H9 (cell line): ENCODE measurements at regions not wholly inside any gene's neighbourhood (a gene's known extent, or its start where the extent isn't known, plus 50 kb on each side); places are given as distances from the start of the nearest gene placed in this dataset.

Experiments
- DNase-seq: peaks from one replicate; pipeline ENCODE4 v3.0.0-alpha.2; 2017
- H2AFZ ChIP-seq: one replicate; pipeline ENCODE4 v1.6.1; 2013; ENCODE audit warnings: mild to moderate bottlenecking, low read length, control low read depth, moderate library complexity
- H2AK5ac ChIP-seq: 2 replicates; pipeline ENCODE4 v1.6.1; 2013; ENCODE audit warnings: low read length, control low read depth, mixed read lengths; ENCODE audit not compliant: insufficient read length
- H2BK120ac ChIP-seq: one replicate; pipeline ENCODE4 v1.6.1; 2013; ENCODE audit warnings: low read depth, mild to moderate bottlenecking, low read length, control low read depth, inconsistent platforms; ENCODE audit not compliant: poor library complexity, severe bottlenecking
- H2BK12ac ChIP-seq: 2 replicates; pipeline ENCODE4 v1.6.1; 2013; ENCODE audit warnings: low read length, control low read depth, mixed read lengths, low read depth; ENCODE audit not compliant: insufficient read length
- H2BK15ac ChIP-seq: 2 replicates; pipeline ENCODE4 v1.6.1; 2013; ENCODE audit warnings: low read depth, low read length, control low read depth
- H2BK20ac ChIP-seq: one replicate; pipeline ENCODE4 v1.6.1; 2013; ENCODE audit warnings: low read depth, mild to moderate bottlenecking, low read length, control low read depth, inconsistent platforms; ENCODE audit not compliant: poor library complexity, severe bottlenecking
- H2BK5ac ChIP-seq: 2 replicates; pipeline ENCODE4 v1.6.1; 2013; ENCODE audit warnings: low read length, control low read depth, mixed read lengths; ENCODE audit not compliant: insufficient read length
- H3K14ac ChIP-seq: 2 replicates; pipeline ENCODE4 v1.6.1; 2013; ENCODE audit warnings: low read length, control low read depth; ENCODE audit not compliant: insufficient read depth
- H3K18ac ChIP-seq: 2 replicates; pipeline ENCODE4 v1.6.1; 2013; ENCODE audit warnings: low read depth, mild to moderate bottlenecking, mixed read lengths, low read length, control low read depth; ENCODE audit not compliant: insufficient read length
- H3K23ac ChIP-seq: 2 replicates; pipeline ENCODE4 v1.6.1; 2013; ENCODE audit warnings: low read length, control low read depth, mixed read lengths, low read depth; ENCODE audit not compliant: insufficient read length
- H3K23me2 ChIP-seq: 2 replicates; pipeline ENCODE4 v1.6.1; 2013; ENCODE audit warnings: low read depth, mild to moderate bottlenecking, mixed read lengths, low read length, control low read depth; ENCODE audit not compliant: insufficient read length, poor library complexity, severe bottlenecking
- H3K27ac ChIP-seq: 2 replicates; pipeline ENCODE4 v1.5.1; 2013; ENCODE audit warnings: low read length, control low read depth, mixed read lengths, low read depth; ENCODE audit not compliant: insufficient read length
- H3K27me3 ChIP-seq: 2 replicates; pipeline ENCODE4 v1.6.1; 2013; ENCODE audit warnings: low read length, control low read depth, inconsistent platforms; ENCODE audit not compliant: insufficient read depth
- H3K4ac ChIP-seq: 2 replicates; pipeline ENCODE4 v1.6.1; 2013; ENCODE audit warnings: low read depth, mild to moderate bottlenecking, control low read depth, inconsistent platforms, low read length, moderate library complexity
- H3K4me1 ChIP-seq: 2 replicates; pipeline ENCODE4 v1.6.1; 2013; ENCODE audit warnings: low read length, control low read depth, inconsistent platforms; ENCODE audit not compliant: insufficient read depth
- H3K4me2 ChIP-seq: 2 replicates; pipeline ENCODE4 v1.6.1; 2013; ENCODE audit warnings: low read length, control low read depth, mixed read lengths; ENCODE audit not compliant: insufficient read length, insufficient read depth
- H3K56ac ChIP-seq: 2 replicates; pipeline ENCODE4 v1.6.1; 2013; ENCODE audit warnings: low read depth, mild to moderate bottlenecking, mixed read lengths, low read length, control low read depth; ENCODE audit not compliant: insufficient read length
- H3K79me1 ChIP-seq: 2 replicates; pipeline ENCODE4 v1.6.1; 2013; ENCODE audit warnings: low read depth, mild to moderate bottlenecking, moderate library complexity, low read length, control low read depth, inconsistent platforms; ENCODE audit not compliant: insufficient read depth, poor library complexity, severe bottlenecking
- H3K79me2 ChIP-seq: 2 replicates; pipeline ENCODE4 v1.6.1; 2013; ENCODE audit warnings: low read length, control low read depth, inconsistent platforms; ENCODE audit not compliant: insufficient read depth
- H3K9ac ChIP-seq: 2 replicates; pipeline ENCODE4 v1.6.1; 2013; ENCODE audit warnings: low read length, control low read depth, mixed read lengths; ENCODE audit not compliant: insufficient read length; ENCODE audit errors: extremely low read depth
- H3K9me3 ChIP-seq: one replicate; pipeline ENCODE4 v1.6.1; 2013; ENCODE audit warnings: low read depth, low read length, inconsistent platforms; ENCODE audit not compliant: control insufficient read depth
- H3T11ph ChIP-seq: one replicate; pipeline ENCODE4 v1.6.1; 2013; ENCODE audit warnings: mild to moderate bottlenecking, low read length, control low read depth, inconsistent platforms
- H4K20me1 ChIP-seq: one replicate; pipeline ENCODE4 v1.6.1; 2013; ENCODE audit not compliant: control insufficient read depth, insufficient read length, insufficient read depth
- H4K5ac ChIP-seq: 2 replicates; pipeline ENCODE4 v1.6.1; 2013; ENCODE audit warnings: low read depth, mild to moderate bottlenecking, mixed read lengths, low read length, control low read depth; ENCODE audit not compliant: insufficient read length
- H4K8ac ChIP-seq: replicated peaks from 2 replicates; pipeline ENCODE4 v1.6.1; 2013; ENCODE audit warnings: low read length, control low read depth, mixed read lengths, low read depth; ENCODE audit not compliant: insufficient read length
- H4K91ac ChIP-seq: 2 replicates; pipeline ENCODE4 v1.6.1; 2013; ENCODE audit warnings: low read depth, mild to moderate bottlenecking, moderate library complexity, mixed read lengths, low read length, control low read depth; ENCODE audit not compliant: insufficient read length
- H3K27ac Mint-ChIP-seq, 3 experiments: 2 replicates in 2 of 3; 3 replicates in 1 of 3; pipeline ENCODE4 v1.8.0; 2020 to 2021; ENCODE audit warnings: mixed read lengths in 3 of 3, mild to moderate bottlenecking in 1 of 3, moderate library complexity in 1 of 3
- H3K27me3 Mint-ChIP-seq: 2 replicates; pipeline ENCODE4 v1.8.0; 2021; ENCODE audit warnings: low read depth, mild to moderate bottlenecking, moderate library complexity, mixed read lengths
- H3K36me3 Mint-ChIP-seq, 3 experiments: 2 replicates in 2 of 3; 3 replicates in 1 of 3; pipeline ENCODE4 v1.8.0; 2020 to 2021; ENCODE audit warnings: low read depth in 3 of 3, mixed read lengths in 3 of 3; ENCODE audit not compliant: insufficient read depth in 1 of 3
- H3K4me1 Mint-ChIP-seq, 2 experiments: 2 replicates each; pipeline ENCODE4 v1.8.0; 2020; ENCODE audit warnings: mixed read lengths in 2 of 2
- H3K4me3 Mint-ChIP-seq, 2 experiments: 2 replicates in 1 of 2; 3 replicates in 1 of 2; pipeline ENCODE4 v1.8.0; 2020 to 2021; ENCODE audit warnings: mild to moderate bottlenecking in 2 of 2, mixed read lengths in 2 of 2, moderate library complexity in 1 of 2
- H3K9me3 Mint-ChIP-seq, 2 experiments: 2 replicates in 1 of 2; 3 replicates in 1 of 2; pipeline ENCODE4 v1.8.0; 2020; ENCODE audit warnings: mild to moderate bottlenecking in 2 of 2, mixed read lengths in 2 of 2, moderate library complexity in 1 of 2
- CTCF ChIP-seq: fragments of 200-600 bp; sonication (generic); conservative IDR thresholded peaks from 3 replicates; pipeline ENCODE4 v1.8.0; 2021; ENCODE audit warnings: antibody characterized with exemption, mild to moderate bottlenecking
- WGBS: extraction: QIAGEN DNeasy Blood & Tissue Kit; methylation state at CpG from one replicate; pipeline ENCODE4 v1.1.7; 2013; ENCODE audit warnings: missing lambda C conversion rate, low lambda C conversion rate, mixed read lengths; ENCODE audit not compliant: insufficient read length; ENCODE audit errors: extremely low coverage; 5-methylcytosine and 5-hydroxymethylcytosine counted together

DNA sequence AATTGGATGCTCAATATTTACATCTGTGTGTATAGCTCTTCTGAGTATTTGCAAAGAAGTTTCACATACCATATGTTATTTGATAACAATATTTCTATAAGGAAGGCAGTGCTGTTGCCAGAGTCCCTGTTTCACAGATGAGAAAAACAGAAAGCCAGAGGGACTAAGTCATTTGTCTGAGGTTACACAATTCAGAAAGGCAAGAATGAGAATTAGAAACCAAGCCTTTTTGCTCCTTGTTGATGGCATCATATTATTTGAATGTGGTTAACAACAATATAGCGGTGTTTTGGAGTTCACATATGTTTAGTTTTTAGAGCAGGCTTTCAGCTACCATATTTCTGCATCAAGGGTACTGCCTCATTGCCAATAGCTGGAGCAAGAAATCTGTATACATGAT is 110.9 kb upstream of the PRLR start:
- H3K23me2 ChIP-seq = no peaks in the 10 kb centered on the region
- H3K27ac ChIP-seq = no peak overlapping the region
- H3T11ph ChIP-seq = no peak overlapping the region
- H2AK5ac ChIP-seq = no peak overlapping the region
- H3K23ac ChIP-seq = no peak overlapping the region
- no peak overlapping the region for H3K4ac ChIP-seq
- no peak overlapping the region for H2AFZ ChIP-seq
- H2BK5ac ChIP-seq = no peak overlapping the region
- no CpG with 5 or more reads among the region's 1 CpG for WGBS
- no peak overlapping the region for H4K5ac ChIP-seq
- H3K36me3 Mint-ChIP-seq = peaks cover 12 to 42% (median 13%) of the 10 kb centered on the region in 3 experiments
- no peak overlapping the region for H4K91ac ChIP-seq
- no peak overlapping the region for H2BK120ac ChIP-seq
- H2BK15ac ChIP-seq = no peak overlapping the region
- no peak overlapping the region for H4K8ac ChIP-seq
- H3K14ac ChIP-seq = no peak overlapping the region
- no peaks in the 10 kb centered on the region for H3K79me2 ChIP-seq
- no peak overlapping the region for H2BK12ac ChIP-seq
- TF ChIP-seq CTCF = no peak
- H3K4me3 Mint-ChIP-seq = no peak overlapping the region
- no peaks in the 10 kb centered on the region for H4K20me1 ChIP-seq
- no peak overlapping the region for H3K9ac ChIP-seq
- no peak overlapping the region for H3K4me2 ChIP-seq
- peaks cover 28 to 31% of the 10 kb centered on the region in 2 experiments for H3K9me3 Mint-ChIP-seq
- peaks cover 8% of the 10 kb centered on the region for H3K9me3 ChIP-seq
- H3K4me1 ChIP-seq = peaks cover 3% of the 10 kb centered on the region; the same call in 1 of the 2 replicates
- no peak for DNase-seq
- H3K18ac ChIP-seq = no peak overlapping the region
- no peaks in the 10 kb centered on the region for H3K27me3 ChIP-seq
- H3K56ac ChIP-seq = no peak overlapping the region
- H3K27me3 Mint-ChIP-seq = no peaks in the 10 kb centered on the region
- H3K27ac Mint-ChIP-seq = no peak overlapping the region
- no peaks in the 10 kb centered on the region for H3K79me1 ChIP-seq
- H3K4me1 Mint-ChIP-seq = peaks cover 25 to 26% of the 10 kb centered on the region in 2 experiments
- no peak overlapping the region for H2BK20ac ChIP-seq
